ENCODE measurements at regions not wholly inside any gene's neighbourhood (a gene's known extent, or its start where the extent isn't known, plus 50 kb on each side); places are given as distances from the start of the nearest gene placed in this dataset.

- no peak for DNase-seq
- CTCF ChIA-PET, result no interaction called here
- H3K9me3 Mint-ChIP-seq, result peaks cover 3% of the 10 kb centered on the region
Observed at GRCh38 chr21:22076471-22076870, 1078.3 kb downstream of the NCAM2 start.

DNA sequence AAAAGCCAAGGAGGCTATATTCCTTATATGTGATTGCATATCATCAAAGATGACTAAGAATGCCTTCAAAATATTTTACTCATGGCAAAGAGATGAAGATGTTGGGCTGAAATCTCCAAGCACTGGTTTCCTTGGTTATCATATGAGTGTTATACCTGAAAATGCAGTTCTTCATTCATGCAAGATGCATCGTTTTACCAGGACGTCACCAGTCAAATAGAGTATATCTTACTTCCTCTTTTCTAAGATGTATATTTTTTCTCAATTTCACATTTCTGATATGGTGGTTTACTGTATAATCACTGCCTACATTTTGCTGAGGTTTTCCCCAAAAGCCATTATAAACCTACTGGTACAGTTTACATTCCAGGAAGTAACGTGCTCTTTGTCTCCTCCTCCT, 1085.7 kb downstream of the NCAM2 start:
- Mint-ChIP-seq H3K27ac (no peak overlapping the region), H3K27me3 (no peaks in the 10 kb centered on the region), H3K9me3 (peaks cover 3% of the 10 kb centered on the region), H3K4me1 (no peaks in the 10 kb centered on the region), H3K36me3 (no peaks in the 10 kb centered on the region), H3K4me3 (no peak overlapping the region)
- DNase-seq, result no peak
- CTCF ChIA-PET, result no interaction called here

More at GRCh38 chr21:22076471-22076870, 1078.3 kb downstream of the NCAM2 start:
- Mint-ChIP-seq H3K27me3 (no peaks in the 10 kb centered on the region), H3K4me3 (no peak overlapping the region), H3K36me3 (no peaks in the 10 kb centered on the region), H3K27ac (no peak overlapping the region), H3K4me1 (no peaks in the 10 kb centered on the region)

DNA sequence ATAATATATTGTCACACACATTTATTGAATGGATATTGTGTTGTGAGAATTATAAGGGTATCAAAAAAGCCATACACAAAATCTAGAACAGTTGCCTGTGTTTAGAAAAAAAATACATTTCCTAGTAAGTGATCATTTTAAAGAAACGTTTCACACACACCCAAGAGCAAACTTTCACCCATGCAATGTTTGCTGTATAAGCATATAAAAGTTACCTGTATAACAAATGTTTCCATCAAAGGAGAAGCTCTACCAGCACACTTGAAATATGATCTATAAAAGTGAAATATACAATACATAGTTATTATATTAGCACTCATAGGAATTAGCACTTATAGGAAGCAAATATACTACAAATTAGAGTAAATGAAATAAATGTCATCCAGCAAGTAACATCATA, 1098.1 kb downstream of the NCAM2 start:
- Mint-ChIP-seq H3K9me3 (peaks cover 3% of the 10 kb centered on the region), H3K27me3 (no peaks in the 10 kb centered on the region), H3K4me3 (no peak overlapping the region), H3K4me1 (no peaks in the 10 kb centered on the region), H3K36me3 (no peaks in the 10 kb centered on the region), H3K27ac (no peak overlapping the region)
- CTCF ChIA-PET, result no interaction called here
- no peak for DNase-seq

- H3K36me3 Mint-ChIP-seq, result no peaks in the 10 kb centered on the region
- H3K4me3 Mint-ChIP-seq, result no peak overlapping the region
- CTCF ChIA-PET, result no interaction called here
- H3K27ac Mint-ChIP-seq, result no peak overlapping the region
- H3K9me3 Mint-ChIP-seq, result peaks cover 3% of the 10 kb centered on the region
- no peaks in the 10 kb centered on the region for H3K27me3 Mint-ChIP-seq
- no peaks in the 10 kb centered on the region for H3K4me1 Mint-ChIP-seq
- no peak for DNase-seq
Observed at GRCh38 chr21:22106720-22107410, 1108.7 kb downstream of the NCAM2 start.

- Mint-ChIP-seq H3K36me3 (no peaks in the 10 kb centered on the region), H3K9me3 (peaks cover 5% of the 10 kb centered on the region), H3K4me3 (no peak overlapping the region), H3K27ac (no peak overlapping the region), H3K4me1 (no peaks in the 10 kb centered on the region), H3K27me3 (no peaks in the 10 kb centered on the region)
- no peak for DNase-seq
- CTCF ChIA-PET, result no interaction called here
Observed at GRCh38 chr21:22115746-22116145, 1117.5 kb downstream of the NCAM2 start.

DNA sequence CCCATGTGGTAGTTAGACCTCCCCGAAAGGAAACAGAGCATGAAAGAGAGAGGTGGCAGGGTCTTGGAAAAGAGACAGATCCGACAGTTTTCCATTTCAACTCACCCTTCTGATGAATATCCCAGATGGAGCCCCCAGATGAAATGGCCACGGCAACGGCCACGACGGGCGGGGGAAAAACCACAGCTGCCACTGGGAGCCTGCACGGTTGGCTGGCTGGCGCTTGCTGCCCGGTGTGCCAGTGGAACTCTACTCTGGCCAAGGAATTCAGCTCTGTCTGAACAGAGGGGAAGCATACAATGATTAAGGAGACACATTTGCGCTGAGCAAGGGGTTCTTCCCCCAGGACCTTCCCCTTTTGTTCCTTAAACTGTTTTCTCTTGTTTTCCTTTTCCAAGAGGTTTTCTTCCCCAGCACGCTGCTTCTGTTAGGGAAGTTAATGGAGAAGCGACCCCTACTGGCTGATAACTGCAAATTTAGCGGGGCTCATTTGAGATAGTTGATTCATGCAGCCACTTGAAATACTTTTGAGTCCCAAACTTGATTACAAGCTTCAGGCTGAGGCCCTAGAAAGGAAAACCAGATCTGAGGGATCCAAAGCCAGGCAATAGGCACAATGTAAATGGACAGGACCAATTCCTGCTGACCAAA, 1122.5 kb downstream of the NCAM2 start:
- no peaks in the 10 kb centered on the region for H3K27me3 Mint-ChIP-seq
- no peak overlapping the region for H3K4me3 Mint-ChIP-seq
- H3K27ac Mint-ChIP-seq, result no peak overlapping the region
- H3K36me3 Mint-ChIP-seq, result no peaks in the 10 kb centered on the region
- peaks cover 5% of the 10 kb centered on the region for H3K9me3 Mint-ChIP-seq
- DNase-seq, result no peak
- CTCF ChIA-PET, result no interaction called here
- no peaks in the 10 kb centered on the region for H3K4me1 Mint-ChIP-seq

DNA sequence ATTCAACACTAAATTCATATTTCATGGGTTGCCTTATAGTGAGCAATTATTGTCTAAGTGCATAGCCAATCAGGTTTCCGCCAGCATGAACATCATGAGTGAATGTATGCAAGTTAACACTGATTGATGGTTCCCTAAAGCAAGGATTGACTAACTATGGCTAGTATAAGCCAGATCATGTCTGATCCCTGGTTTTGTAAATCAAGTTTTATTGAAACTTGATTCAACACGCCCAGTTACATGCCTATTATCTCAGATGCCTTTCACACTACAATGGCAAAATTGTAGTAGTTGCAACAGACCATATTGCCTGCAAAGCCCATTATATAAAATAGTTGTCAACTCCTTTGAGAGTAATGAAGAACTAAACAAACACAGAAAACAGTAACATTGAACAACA, 1127.4 kb downstream of the NCAM2 start:
- DNase-seq, result no peak
- H3K36me3 Mint-ChIP-seq, result no peaks in the 10 kb centered on the region
- no peaks in the 10 kb centered on the region for H3K4me1 Mint-ChIP-seq
- H3K27me3 Mint-ChIP-seq, result no peaks in the 10 kb centered on the region
- H3K27ac Mint-ChIP-seq, result no peak overlapping the region
- H3K9me3 Mint-ChIP-seq, result peaks cover 3% of the 10 kb centered on the region
- no peak overlapping the region for H3K4me3 Mint-ChIP-seq
- CTCF ChIA-PET, result no interaction called here

DNA sequence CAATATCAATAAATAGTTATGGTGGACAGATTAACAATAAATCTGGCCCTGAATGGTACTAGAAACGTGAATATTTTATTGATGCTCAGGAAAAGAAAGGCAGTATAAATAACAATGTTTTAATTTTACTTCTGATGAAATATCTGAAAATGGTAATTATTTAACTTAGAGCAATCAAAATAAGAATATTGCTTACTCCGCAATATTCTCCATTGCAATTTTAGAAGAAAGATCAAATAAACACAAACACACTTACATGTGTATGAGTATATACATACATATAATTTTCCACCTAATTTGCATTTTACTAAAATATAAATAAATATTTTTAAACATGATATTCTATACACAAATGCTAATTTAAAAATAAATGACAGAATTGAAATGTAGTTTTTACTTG, 1130.5 kb downstream of the NCAM2 start:
- CTCF ChIA-PET, result no interaction called here
- no peak for DNase-seq
- Mint-ChIP-seq H3K4me3 (no peak overlapping the region), H3K27me3 (no peaks in the 10 kb centered on the region), H3K4me1 (no peaks in the 10 kb centered on the region), H3K9me3 (no peaks in the 10 kb centered on the region), H3K27ac (no peak overlapping the region), H3K36me3 (no peaks in the 10 kb centered on the region)

DNA sequence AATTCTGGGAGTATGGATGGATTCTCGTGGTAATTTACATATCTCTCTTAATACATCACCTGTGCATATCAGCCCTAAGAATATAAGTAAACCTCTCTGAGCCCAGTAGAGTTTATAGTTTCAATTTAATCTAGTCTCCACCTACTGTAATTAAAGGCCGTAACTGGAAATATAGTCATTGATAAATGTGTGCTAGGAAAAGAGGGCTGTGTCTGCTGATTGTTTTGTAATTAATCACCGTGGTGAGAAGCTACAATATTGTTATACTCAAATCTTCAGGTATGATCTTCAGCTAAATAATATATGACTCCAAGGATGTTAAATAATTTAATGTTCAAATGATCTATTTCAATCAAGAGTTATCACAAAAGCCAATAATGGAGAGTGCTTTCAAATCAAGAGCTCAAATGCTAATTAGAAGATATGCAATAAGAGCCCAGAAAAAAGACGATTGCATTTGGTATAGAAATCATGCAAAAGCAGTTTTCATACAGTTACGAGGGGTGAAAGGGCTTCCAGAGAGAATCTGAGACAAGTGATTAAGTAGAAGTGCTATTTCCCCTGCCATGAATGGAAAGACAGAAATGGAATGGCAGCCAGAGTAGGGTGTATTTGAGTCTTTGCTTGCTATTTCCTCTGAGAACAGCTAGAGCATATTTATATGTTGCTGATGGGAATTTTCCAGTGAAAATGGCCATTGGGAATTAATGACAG, 1134.3 kb downstream of the NCAM2 start:
- Mint-ChIP-seq H3K27me3 (no peaks in the 10 kb centered on the region), H3K4me1 (no peaks in the 10 kb centered on the region), H3K27ac (no peak overlapping the region), H3K9me3 (no peaks in the 10 kb centered on the region), H3K36me3 (no peaks in the 10 kb centered on the region), H3K4me3 (no peak overlapping the region)
- DNase-seq, result no peak
- CTCF ChIA-PET, result no interaction called here

DNA sequence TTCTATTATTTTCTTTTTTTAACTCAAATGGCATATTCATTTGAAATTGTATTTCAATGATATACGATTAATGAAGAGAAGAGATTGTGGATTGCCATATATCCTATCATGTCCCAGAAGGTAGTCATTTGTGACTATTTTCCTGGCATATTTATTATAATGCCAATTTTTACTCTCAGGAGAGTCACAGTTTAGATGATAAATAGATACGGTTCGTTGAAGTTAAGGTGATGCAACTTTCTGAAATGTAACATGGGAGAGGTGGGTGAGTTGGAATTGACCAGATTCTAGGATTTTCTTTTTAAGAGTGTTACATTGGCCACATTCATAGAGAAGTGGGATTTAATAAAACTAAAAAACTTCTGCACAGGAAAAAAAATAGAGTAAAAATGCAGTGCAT, 1138.5 kb downstream of the NCAM2 start:
- no peaks in the 10 kb centered on the region for H3K4me1 Mint-ChIP-seq
- no peaks in the 10 kb centered on the region for H3K27me3 Mint-ChIP-seq

GRCh38 chr21:22138297-22139016, 1140.2 kb downstream of the NCAM2 start:
- Mint-ChIP-seq H3K9me3 (peaks cover 3% of the 10 kb centered on the region), H3K4me3 (no peak overlapping the region), H3K36me3 (no peaks in the 10 kb centered on the region), H3K27me3 (no peaks in the 10 kb centered on the region), H3K27ac (no peak overlapping the region), H3K4me1 (no peaks in the 10 kb centered on the region)
- CTCF ChIA-PET, result no interaction called here
- DNase-seq, result no peak

More for the DNA sequence above, 1138.5 kb downstream of the NCAM2 start:
- no peak overlapping the region for H3K27ac Mint-ChIP-seq
- no peak overlapping the region for H3K4me3 Mint-ChIP-seq
- CTCF ChIA-PET, result no interaction called here
- peaks cover 3% of the 10 kb centered on the region for H3K9me3 Mint-ChIP-seq
- no peak for DNase-seq
- H3K36me3 Mint-ChIP-seq, result no peaks in the 10 kb centered on the region

GRCh38 chr21:22145545-22145944, 1147.3 kb downstream of the NCAM2 start:
- no peaks in the 10 kb centered on the region for H3K27me3 Mint-ChIP-seq
- no peak overlapping the region for H3K4me3 Mint-ChIP-seq
- H3K4me1 Mint-ChIP-seq, result no peaks in the 10 kb centered on the region
- no peak for DNase-seq
- peaks cover 10% of the 10 kb centered on the region for H3K9me3 Mint-ChIP-seq
- no peaks in the 10 kb centered on the region for H3K36me3 Mint-ChIP-seq
- CTCF ChIA-PET, result no interaction called here
- no peak overlapping the region for H3K27ac Mint-ChIP-seq

DNA sequence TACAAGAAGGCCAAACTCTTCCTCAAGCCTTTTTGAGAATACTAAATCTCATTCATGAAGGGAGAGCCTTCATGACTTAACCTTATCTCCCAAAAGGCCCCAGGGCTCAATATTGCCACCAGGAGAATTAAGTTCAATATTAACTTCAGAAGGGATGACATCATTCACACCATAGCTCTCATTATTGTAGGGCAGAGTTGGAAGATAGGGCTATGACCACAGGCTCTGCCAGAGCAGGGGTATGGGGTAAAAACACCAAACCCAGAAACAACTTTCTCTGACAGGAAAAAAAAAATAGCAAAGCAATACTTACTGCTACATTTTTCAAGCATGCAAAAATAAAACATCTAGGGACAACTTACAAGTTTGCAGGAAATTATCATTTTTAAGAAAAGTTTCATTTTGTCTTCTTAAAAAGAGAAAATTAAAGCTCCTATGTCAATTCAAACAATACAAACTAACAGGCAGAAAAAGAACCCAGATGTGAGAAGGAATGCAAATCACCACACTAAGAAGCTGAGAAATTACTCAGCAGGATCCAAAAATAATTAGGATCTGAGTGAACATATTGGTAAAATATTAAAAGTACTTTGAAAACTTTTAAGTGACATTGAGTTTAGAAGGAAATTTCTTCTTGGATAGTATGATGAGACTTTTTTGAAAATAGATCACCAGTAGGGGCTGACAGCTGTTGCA, 1156.5 kb downstream of the NCAM2 start:
- Mint-ChIP-seq H3K9me3 (peaks cover 3% of the 10 kb centered on the region), H3K36me3 (no peaks in the 10 kb centered on the region), H3K27me3 (no peaks in the 10 kb centered on the region), H3K4me3 (no peak overlapping the region), H3K27ac (no peak overlapping the region), H3K4me1 (no peaks in the 10 kb centered on the region)
- CTCF ChIA-PET, result no interaction called here
- no peak for DNase-seq

GRCh38 chr21:22164912-22165311, 1166.7 kb downstream of the NCAM2 start:
- Mint-ChIP-seq H3K27me3 (no peaks in the 10 kb centered on the region), H3K27ac (no peak overlapping the region), H3K36me3 (no peaks in the 10 kb centered on the region), H3K4me1 (no peaks in the 10 kb centered on the region), H3K4me3 (no peak overlapping the region), H3K9me3 (peaks cover 10% of the 10 kb centered on the region)
- DNase-seq, result no peak
- CTCF ChIA-PET, result no interaction called here

All from activated naive CD4-positive, alpha-beta T cell treated with anti-CD3 and anti-CD28 coated beads, Interleukin-2, amount 10 ng/mL, durations not matched to agents 7 days and 5 days (primary cell).